ENCODE measurements at regions not wholly inside any gene's neighbourhood (a gene's known extent, or its start where the extent isn't known, plus 50 kb on each side); places are given as distances from the start of the nearest gene placed in this dataset.

GRCh38 chr5:159768243-159768642 lies 148.0 kb upstream of the ADRA1B start:
- DNase-seq, result no peak

GRCh38 chr5:159772698-159773061 lies 143.6 kb upstream of the ADRA1B start:
- DNase-seq, result no peak

- peak; percentile 75 for DNase-seq
Observed at GRCh38 chr5:159773062-159773924, 143.0 kb upstream of the ADRA1B start.

- DNase-seq, result no peak
Observed at GRCh38 chr5:159774476-159775031, 141.7 kb upstream of the ADRA1B start.

- no peak for DNase-seq
Observed at GRCh38 chr5:159775890-159776289, 140.4 kb upstream of the ADRA1B start.

- no peak for DNase-seq
Observed at GRCh38 chr5:159777049-159777660, 139.1 kb upstream of the ADRA1B start.

GRCh38 chr5:159779481-159779880 lies 136.8 kb upstream of the ADRA1B start:
- DNase-seq, result no peak

- DNase-seq, result no peak
Observed at GRCh38 chr5:159780246-159780645, 136.0 kb upstream of the ADRA1B start.

- DNase-seq, result no peak
Observed at GRCh38 chr5:159781626-159782157, 134.6 kb upstream of the ADRA1B start.

- no peak for DNase-seq
Observed at GRCh38 chr5:159782197-159782994, 133.9 kb upstream of the ADRA1B start.

GRCh38 chr5:159782995-159783300 lies 133.3 kb upstream of the ADRA1B start:
- DNase-seq, result no peak

GRCh38 chr5:159783726-159784247 lies 132.5 kb upstream of the ADRA1B start:
- no peak for DNase-seq

- DNase-seq, result no peak
Observed at GRCh38 chr5:159784993-159785392, 131.3 kb upstream of the ADRA1B start.

- no peak for DNase-seq
Observed at GRCh38 chr5:159785656-159786055, 130.6 kb upstream of the ADRA1B start.

GRCh38 chr5:159786201-159786600 lies 130.1 kb upstream of the ADRA1B start:
- no peak for DNase-seq

GRCh38 chr5:159786901-159787691 lies 129.2 kb upstream of the ADRA1B start:
- DNase-seq, result no peak

- no peak for DNase-seq
Observed at GRCh38 chr5:159787837-159788236, 128.4 kb upstream of the ADRA1B start.

- DNase-seq, result no peak
Observed at GRCh38 chr5:159788835-159789331, 127.4 kb upstream of the ADRA1B start.

- DNase-seq, result no peak
Observed at GRCh38 chr5:159792180-159792579, 124.1 kb upstream of the ADRA1B start.

- no peak for DNase-seq
Observed at GRCh38 chr5:159797261-159797970, 118.9 kb upstream of the ADRA1B start.

GRCh38 chr5:159799701-159800100 lies 116.6 kb upstream of the ADRA1B start:
- no peak for DNase-seq

All from activated CD8-positive, alpha-beta memory T cell treated with anti-CD3 and anti-CD28 coated beads, Interleukin-2, amount 50 U/mL, for 4 hours (primary cell).